ENCODE measurements at regions not wholly inside any gene's neighbourhood (a gene's known extent, or its start where the extent isn't known, plus 50 kb on each side); places are given as distances from the start of the nearest gene placed in this dataset.

DNA sequence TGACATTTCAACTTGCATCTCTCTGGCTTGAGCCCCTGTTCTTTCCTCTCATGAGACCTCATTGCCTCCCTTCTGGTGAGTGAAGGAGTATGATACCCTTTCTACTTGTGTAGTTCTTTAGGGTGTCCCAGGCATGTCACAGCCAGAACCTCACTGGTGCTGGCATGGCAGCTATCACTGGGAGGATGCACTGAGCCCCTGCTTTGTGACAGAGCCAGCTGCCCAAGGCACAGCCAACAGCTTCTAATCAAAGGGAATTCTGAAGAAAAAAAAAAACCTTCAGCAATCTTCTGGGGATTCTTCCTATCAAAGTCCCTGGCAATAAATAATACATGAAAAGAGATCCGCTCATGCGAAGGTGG is 652.6 kb upstream of the KLF4 start:
- Histone ChIP-seq H3K79me2 (ENCODE audit: low read length) (no peaks in the 10 kb centered on the region), H3K4me1 (ENCODE audit: low read length) (no peaks in the 10 kb centered on the region), H4K20me1 (ENCODE audit: insufficient read depth, low read length) (no peaks in the 10 kb centered on the region), H3K9me3 (ENCODE audit: insufficient read depth, low read length) (no peaks in the 10 kb centered on the region), H3K27ac (ENCODE audit: low read length) (no peak overlapping the region), H3K36me3 (replicated peaks; ENCODE audit: low read depth, low read length) (no peaks in the 10 kb centered on the region), H3K4me2 (ENCODE audit: low read length) (no peak overlapping the region), H3K4me3 (ENCODE audit: low read length) (no peak overlapping the region), H2AFZ (ENCODE audit: low read depth, low read length) (no peak overlapping the region), H3K9ac (ENCODE audit: low read length) (no peak overlapping the region), H3K27me3 (ENCODE audit: low read depth, low read length) (no peaks in the 10 kb centered on the region)
- TF ChIP-seq, protein P1, sequence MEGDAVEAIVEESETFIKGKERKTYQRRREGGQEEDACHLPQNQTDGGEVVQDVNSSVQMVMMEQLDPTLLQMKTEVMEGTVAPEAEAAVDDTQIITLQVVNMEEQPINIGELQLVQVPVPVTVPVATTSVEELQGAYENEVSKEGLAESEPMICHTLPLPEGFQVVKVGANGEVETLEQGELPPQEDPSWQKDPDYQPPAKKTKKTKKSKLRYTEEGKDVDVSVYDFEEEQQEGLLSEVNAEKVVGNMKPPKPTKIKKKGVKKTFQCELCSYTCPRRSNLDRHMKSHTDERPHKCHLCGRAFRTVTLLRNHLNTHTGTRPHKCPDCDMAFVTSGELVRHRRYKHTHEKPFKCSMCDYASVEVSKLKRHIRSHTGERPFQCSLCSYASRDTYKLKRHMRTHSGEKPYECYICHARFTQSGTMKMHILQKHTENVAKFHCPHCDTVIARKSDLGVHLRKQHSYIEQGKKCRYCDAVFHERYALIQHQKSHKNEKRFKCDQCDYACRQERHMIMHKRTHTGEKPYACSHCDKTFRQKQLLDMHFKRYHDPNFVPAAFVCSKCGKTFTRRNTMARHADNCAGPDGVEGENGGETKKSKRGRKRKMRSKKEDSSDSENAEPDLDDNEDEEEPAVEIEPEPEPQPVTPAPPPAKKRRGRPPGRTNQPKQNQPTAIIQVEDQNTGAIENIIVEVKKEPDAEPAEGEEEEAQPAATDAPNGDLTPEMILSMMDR (IDR thresholded peaks at IDR 0.05; ENCODE audit: low read depth, low read length) = no peak
- TF ChIP-seq EZH2phosphoT487 (IDR thresholded peaks at IDR 0.05; ENCODE audit: low read depth) = no peak

DNA sequence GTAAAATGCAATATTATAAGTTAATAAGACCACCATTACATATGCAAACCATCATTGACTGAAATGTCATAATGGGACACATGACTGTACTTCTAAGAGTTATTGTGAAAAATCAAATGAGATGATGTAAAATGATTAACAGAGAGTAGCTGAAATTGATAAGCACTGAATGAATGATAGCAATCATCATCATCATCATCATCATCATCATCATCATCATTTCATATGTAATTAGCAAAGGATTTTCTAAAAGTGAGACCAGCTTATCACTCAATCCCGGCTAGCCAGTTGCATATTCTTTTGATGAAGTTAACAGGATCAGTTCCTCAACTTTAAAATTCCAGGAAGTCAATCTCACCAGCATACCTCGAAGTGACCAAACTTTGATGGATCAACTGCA is 650.3 kb upstream of the KLF4 start:
- TF ChIP-seq, protein P1 (IDR thresholded peaks at IDR 0.05; ENCODE audit: low read depth, low read length) = no peak
- TF ChIP-seq EZH2phosphoT487 (IDR thresholded peaks at IDR 0.05; ENCODE audit: low read depth) = no peak
- Histone ChIP-seq H3K4me1 (ENCODE audit: low read length) (no peaks in the 10 kb centered on the region), H3K9me3 (ENCODE audit: insufficient read depth, low read length) (no peaks in the 10 kb centered on the region), H3K27ac (ENCODE audit: low read length) (no peak overlapping the region), H3K79me2 (ENCODE audit: low read length) (no peaks in the 10 kb centered on the region), H3K36me3 (replicated peaks; ENCODE audit: low read depth, low read length) (no peaks in the 10 kb centered on the region), H4K20me1 (ENCODE audit: insufficient read depth, low read length) (no peaks in the 10 kb centered on the region), H3K4me3 (ENCODE audit: low read length) (no peak overlapping the region), H3K27me3 (ENCODE audit: low read depth, low read length) (no peaks in the 10 kb centered on the region), H3K4me2 (ENCODE audit: low read length) (no peak overlapping the region), H2AFZ (ENCODE audit: low read depth, low read length) (no peak overlapping the region), H3K9ac (ENCODE audit: low read length) (no peak overlapping the region)

DNA sequence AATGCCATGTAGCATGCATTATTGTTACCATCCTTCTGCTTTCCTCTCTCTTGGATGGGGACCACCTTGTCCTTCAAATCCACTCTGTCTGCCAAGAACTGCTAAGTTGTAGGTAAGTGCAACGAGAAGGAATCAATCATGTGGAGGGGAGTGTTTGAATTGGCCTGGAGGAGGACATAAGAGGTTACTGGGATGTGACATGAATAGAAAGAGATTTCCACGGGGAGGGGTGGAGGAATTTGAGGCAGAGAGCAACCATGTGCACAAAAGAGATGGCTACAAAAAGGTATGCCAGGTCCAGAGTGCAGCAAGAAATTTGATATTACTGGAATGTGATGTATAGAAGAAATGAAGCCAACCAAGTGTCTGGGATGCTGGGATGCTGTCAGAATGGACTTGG is 648.9 kb upstream of the KLF4 start:
- H3K36me3 ChIP-seq (replicated peaks; ENCODE audit: low read depth, low read length) = no peaks in the 10 kb centered on the region
- H3K4me1 ChIP-seq (ENCODE audit: low read length) = no peaks in the 10 kb centered on the region
- H3K79me2 ChIP-seq (ENCODE audit: low read length) = no peaks in the 10 kb centered on the region
- H4K20me1 ChIP-seq (ENCODE audit: insufficient read depth, low read length) = no peaks in the 10 kb centered on the region
- H3K27ac ChIP-seq (ENCODE audit: low read length) = no peak overlapping the region
- no peaks in the 10 kb centered on the region for H3K27me3 ChIP-seq (ENCODE audit: low read depth, low read length)
- H3K4me3 ChIP-seq (ENCODE audit: low read length) = no peak overlapping the region
- no peak overlapping the region for H3K4me2 ChIP-seq (ENCODE audit: low read length)
- H2AFZ ChIP-seq (ENCODE audit: low read depth, low read length) = no peak overlapping the region
- no peak overlapping the region for H3K9ac ChIP-seq (ENCODE audit: low read length)
- no peaks in the 10 kb centered on the region for H3K9me3 ChIP-seq (ENCODE audit: insufficient read depth, low read length)
- no peak for TF ChIP-seq EZH2phosphoT487 (IDR thresholded peaks at IDR 0.05; ENCODE audit: low read depth)
- TF ChIP-seq, protein P1 (IDR thresholded peaks at IDR 0.05; ENCODE audit: low read depth, low read length) = no peak

DNA sequence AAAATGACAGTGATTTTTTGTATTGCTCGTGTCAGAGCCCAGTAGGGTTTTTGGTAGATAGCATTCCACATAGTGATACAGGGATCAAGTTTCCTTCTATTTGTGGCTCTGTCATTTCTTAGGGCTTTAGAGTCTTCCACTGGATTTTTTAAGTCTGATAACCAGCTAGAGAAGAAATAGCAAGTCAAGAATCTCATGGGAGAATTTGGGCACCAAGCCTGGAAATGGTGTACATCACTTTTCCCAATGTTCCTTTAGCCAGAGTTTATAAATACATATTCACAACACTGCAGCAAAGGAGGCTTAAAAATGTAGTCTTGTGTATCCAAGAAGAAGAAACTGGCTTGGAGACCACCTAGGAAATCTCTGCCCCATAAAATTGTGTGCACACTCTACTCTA is 647.1 kb upstream of the KLF4 start:
- TF ChIP-seq, protein P1 (IDR thresholded peaks at IDR 0.05; ENCODE audit: low read depth, low read length) = no peak
- TF ChIP-seq EZH2phosphoT487 (IDR thresholded peaks at IDR 0.05; ENCODE audit: low read depth) = no peak

More for the DNA sequence above, 647.1 kb upstream of the KLF4 start:
- Histone ChIP-seq H3K79me2 (ENCODE audit: low read length) (no peaks in the 10 kb centered on the region), H3K27ac (ENCODE audit: low read length) (no peak overlapping the region), H3K4me1 (ENCODE audit: low read length) (no peaks in the 10 kb centered on the region), H3K9me3 (ENCODE audit: insufficient read depth, low read length) (no peaks in the 10 kb centered on the region), H3K36me3 (replicated peaks; ENCODE audit: low read depth, low read length) (no peaks in the 10 kb centered on the region), H4K20me1 (ENCODE audit: insufficient read depth, low read length) (no peaks in the 10 kb centered on the region), H2AFZ (ENCODE audit: low read depth, low read length) (no peak overlapping the region), H3K27me3 (ENCODE audit: low read depth, low read length) (no peaks in the 10 kb centered on the region), H3K4me3 (ENCODE audit: low read length) (no peak overlapping the region), H3K4me2 (ENCODE audit: low read length) (no peak overlapping the region), H3K9ac (ENCODE audit: low read length) (no peak overlapping the region)
